Activated effector memory CD4-positive, alpha-beta T cell treated with anti-CD3 and anti-CD28 coated beads, Interleukin-2, amount 50 U/mL, for 16 hours (primary cell): ENCODE measurements at regions not wholly inside any gene's neighbourhood (a gene's known extent, or its start where the extent isn't known, plus 50 kb on each side); places are given as distances from the start of the nearest gene placed in this dataset.
"Not testable (repeated sequence)": the region's sequence is repeated elsewhere in the genome, so short reads cannot be mapped to it uniquely, and the experiment has no call there.

Source experiments
- DNase-seq: peaks from one replicate; pipeline ENCODE4 v3.0.0-alpha.2; 2020

DNA sequence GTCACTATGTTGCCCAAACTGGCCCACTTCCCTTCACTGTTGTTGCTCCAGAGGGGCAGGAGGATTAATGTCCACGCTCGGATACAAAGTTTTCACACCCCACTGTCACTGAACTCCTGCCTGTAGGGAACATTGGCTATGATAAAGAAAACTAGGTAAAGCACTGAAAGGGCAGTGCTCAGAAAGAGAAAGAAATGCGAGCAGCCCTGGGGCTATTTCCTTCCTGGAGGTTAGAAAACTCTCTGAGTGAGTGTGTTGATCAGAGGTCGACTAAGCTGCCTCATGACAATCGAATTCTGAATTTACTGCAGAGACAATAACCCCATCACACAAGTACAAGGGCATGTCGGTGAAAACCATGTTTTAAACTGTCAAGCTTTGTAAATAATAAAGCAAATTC, 227.2 kb upstream of the PITRM1 start:
- DNase-seq = no peak

GRCh38 chr10:3398825-3399646, 226.5 kb upstream of the PITRM1 start:
- no peak for DNase-seq

- DNase-seq = no peak
These were observed 225.3 kb upstream of the PITRM1 start for GRCh38 chr10:3397846-3398245.

- DNase-seq = no peak
These were observed 224.6 kb upstream of the PITRM1 start for GRCh38 chr10:3397231-3397630.

- no peak for DNase-seq
These were observed 223.5 kb upstream of the PITRM1 start for GRCh38 chr10:3396116-3396515.

- DNase-seq = no peak
These were observed 222.9 kb upstream of the PITRM1 start for GRCh38 chr10:3395458-3395861.

DNA sequence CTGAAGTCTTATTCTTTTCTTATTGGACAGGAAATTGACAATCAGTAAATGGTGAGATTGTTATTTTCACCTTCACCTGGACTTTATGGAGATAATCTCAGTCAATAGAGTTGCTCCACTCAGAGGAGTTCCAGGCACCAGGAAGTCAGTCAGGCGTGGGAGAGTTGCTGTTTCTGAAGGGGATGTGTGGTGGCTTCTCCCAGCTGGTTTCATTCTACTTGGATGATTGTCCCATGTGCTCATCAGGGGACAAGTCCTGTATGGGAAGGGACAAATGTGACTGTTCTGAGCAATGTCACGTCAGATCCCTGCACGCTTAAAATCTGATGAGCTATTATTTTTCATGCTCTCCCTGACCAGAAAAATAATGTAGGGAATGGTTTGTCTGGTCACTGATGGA, 222.5 kb upstream of the PITRM1 start:
- DNase-seq = no peak

GRCh38 chr10:3393958-3394357, 221.4 kb upstream of the PITRM1 start:
- DNase-seq = no peak

DNA sequence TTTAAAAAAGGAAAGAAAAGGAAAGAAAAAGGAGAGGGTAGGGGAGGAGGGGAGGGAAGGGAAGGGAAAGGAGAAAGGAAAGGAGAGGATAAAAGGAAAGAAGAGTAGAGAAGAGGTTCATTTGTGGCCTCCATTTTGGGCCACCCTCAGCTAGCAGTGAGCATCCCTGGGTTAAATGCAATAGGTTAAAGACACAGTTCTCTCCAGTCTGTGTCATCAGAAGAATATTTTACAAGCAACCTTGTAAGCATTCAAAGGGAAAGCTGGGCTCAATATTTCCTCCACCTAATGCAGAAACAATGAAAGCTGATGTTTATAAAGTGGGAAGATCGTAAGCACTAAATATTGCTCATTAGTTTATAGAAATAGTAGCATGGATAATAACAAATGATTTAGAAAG, 219.1 kb upstream of the PITRM1 start:
- no peak for DNase-seq

DNA sequence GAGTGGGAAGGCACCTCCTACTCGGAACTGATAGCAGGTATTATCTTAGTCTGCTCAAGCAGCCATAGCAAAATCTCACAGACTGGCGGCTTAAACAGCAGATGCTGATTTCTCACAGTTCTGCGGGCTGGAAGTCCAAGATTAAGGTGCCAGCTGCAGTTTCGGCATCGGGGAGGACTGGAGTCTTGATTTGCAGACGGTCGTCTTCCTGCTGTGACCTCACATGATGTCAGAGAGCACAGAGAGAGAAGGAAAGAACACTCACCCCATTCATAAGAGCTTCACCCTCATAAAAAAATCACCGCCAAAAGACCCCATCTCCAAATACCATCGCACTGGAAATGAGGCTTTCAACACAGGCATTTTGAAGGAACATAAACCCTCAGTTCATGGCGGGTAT, 216.5 kb upstream of the PITRM1 start:
- no peak for DNase-seq

GRCh38 chr10:3385487-3385886, 212.9 kb upstream of the PITRM1 start:
- no peak for DNase-seq

DNA sequence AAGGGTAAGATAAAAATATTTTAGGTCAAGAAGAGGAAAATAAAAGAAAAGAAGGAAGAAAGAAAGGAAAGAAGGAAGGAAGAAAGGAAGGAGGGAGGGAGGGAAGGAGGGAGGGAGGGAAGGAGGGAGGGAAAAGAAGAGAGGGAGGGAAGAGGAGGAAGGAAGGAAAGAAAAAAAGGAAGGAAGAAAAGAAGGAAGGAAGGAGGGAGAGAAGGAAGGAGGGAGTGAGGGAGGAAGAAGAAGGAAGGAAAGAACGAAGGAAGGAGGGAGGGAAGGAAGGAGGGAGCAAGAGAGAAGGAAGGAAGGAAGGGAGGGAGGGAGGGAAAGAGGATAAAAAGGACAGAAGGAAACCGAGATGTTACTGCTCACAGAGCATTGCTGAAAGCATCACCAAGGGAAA, 209.5 kb upstream of the PITRM1 start:
- DNase-seq = no peak

DNA sequence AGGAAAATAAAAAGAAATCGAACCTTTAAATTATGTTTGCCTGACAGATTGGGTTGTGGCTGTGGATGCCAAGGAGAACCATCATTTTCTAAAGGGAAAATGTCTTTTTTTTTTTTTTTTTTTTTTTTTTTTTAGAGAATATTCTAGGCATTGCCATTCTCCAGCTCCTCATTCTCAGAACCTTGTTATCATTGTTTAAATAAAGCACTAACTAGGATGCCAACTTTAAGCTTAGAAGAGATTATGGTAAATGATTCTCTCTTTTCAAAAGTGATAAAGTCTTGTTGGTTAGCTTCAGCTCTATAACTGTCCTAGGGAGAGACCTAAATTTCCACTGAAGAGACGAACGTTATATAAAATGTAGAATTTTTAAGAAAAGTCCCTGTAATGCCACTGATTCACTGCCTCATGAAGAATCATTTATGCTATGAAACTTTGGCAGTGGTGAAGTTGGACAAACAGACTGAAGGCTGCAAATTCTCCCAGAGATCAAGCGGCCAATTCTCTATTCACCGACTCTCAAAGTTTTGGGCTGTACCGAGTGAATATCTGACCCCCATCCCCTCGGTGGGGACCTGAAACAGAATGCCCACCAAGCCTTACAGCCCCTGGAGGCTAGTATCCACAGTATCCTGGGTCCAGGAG, 207.9 kb upstream of the PITRM1 start:
- no peak for DNase-seq

DNA sequence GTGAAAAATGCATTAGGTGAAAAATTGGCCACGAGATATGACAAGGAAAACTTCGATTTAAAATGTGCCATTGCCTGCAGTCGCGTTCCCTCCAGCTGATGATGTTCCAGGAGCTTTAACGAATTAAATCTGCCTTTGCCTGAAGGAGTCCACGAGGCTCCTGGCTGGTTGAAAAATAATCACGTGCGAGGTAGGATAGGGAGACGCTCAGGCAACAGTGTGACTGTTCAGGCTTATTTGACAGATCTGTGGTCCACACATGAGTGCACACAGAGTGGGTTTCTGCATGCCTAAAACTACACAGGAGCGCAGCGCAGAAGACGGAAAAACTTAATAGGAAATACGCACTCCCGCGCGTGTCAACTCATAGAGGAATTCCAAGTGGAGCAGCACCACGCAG, 204.0 kb upstream of the PITRM1 start:
- no peak for DNase-seq

DNA sequence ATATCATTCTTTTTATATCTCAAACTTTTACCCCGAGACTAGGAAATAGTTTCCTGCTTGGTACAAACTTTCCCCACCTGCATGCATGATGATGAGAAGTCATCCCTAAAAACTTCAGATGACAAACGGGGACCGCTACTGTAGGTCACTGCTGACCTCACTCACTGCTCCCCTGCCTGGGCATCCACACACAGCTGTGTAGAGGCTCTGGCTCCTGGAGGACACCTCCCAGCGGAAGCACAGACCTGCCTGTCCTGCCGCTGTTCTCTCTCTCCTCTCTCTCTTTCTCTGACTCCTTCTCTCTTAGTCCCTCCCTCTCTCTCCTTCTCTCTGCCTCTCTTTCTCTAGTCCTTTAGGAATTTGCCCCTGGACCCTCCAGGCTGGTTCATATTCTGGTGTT, 202.9 kb upstream of the PITRM1 start:
- no peak for DNase-seq

DNA sequence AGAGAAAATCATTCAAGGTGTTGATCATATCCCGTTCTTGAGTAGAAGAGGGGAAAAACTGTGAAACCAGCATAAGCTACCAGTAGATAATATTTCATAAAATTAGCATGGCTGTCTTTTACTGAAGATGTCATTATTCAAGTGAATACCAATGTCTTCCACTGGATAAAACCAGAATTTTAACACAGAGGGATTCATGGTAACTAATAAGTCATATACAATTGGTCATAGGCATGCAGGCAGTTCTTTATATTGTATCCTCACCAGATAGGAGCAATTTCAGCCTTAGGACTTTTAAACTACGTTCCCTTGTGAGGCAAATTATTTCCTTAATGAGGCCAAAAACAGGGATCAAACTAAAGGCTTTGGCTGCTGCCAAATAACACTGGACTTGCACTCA, 202.3 kb upstream of the PITRM1 start:
- DNase-seq = no peak

GRCh38 chr10:3373374-3374027, 200.9 kb upstream of the PITRM1 start:
- DNase-seq = not testable (repeated sequence)

DNA sequence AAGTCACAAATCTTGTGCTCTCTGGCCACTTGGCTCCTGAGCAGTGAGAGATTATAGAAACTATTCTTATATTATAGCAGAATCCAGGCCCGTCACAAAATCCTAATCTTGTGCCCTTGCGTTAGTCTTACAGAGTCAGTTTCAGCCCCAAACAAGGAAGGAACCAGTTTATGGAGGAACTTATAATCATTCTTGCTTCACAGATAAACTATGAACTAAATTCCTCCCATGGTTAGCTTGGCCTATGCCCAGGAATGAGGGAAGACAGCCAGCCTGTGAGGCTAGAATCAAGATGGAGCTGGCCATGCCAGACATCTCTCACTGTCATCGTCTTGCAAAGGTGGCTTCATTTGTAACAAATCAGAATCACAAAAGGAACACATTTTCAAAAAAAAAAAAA, 199.7 kb upstream of the PITRM1 start:
- no peak for DNase-seq

- not testable (repeated sequence) for DNase-seq
These were observed 199.0 kb upstream of the PITRM1 start for GRCh38 chr10:3371624-3372023.

DNA sequence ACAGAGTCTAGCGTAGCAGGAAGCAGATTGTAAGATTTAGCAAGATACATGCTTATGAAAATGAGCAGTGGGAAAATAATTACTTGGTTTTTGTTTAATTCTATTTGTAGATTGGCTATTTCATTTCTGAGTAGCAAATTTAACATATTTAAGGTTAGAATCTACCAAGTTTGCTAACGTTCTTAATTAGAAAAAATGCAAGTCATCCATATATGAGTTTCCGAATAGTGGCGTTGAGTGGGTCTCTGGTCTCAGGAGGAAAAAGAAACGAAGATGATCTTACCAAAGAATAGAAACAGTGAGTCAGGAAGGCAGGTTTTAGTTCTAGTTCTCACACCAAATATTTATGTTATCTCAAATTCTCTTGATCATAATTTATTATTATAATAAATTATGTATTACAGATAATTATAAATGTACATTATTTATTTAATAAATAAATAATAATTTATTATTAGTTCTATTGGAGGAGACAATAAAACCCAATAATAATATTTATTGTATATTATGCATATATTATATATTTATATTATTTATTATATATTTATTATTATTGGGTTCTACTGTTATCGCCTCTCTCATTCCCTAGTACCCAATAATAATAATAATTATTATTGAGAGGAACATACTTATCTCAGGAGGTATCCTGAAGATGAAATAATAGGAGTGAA, 194.3 kb upstream of the PITRM1 start:
- DNase-seq = no peak

GRCh38 chr10:3366043-3366442, 193.5 kb upstream of the PITRM1 start:
- DNase-seq = no peak

DNA sequence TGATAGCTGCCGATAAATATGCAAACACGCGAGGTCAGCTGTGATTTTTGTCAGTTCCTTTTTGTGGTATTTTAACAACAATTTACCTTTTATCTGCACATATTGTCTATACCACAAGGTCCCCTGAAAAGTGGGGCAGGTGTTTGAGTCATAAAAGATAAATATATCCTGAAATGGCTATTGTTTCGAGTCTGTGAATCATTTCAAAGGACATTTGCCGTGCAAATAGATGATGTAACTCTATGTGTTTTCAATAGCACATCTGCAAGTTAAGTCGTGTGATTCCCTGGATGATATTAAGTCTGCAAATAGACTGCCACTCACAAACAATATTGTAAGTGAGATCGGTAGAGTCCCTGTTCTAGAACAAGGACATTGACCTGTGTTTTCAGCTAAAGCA, 193.0 kb upstream of the PITRM1 start:
- DNase-seq = no peak

DNA sequence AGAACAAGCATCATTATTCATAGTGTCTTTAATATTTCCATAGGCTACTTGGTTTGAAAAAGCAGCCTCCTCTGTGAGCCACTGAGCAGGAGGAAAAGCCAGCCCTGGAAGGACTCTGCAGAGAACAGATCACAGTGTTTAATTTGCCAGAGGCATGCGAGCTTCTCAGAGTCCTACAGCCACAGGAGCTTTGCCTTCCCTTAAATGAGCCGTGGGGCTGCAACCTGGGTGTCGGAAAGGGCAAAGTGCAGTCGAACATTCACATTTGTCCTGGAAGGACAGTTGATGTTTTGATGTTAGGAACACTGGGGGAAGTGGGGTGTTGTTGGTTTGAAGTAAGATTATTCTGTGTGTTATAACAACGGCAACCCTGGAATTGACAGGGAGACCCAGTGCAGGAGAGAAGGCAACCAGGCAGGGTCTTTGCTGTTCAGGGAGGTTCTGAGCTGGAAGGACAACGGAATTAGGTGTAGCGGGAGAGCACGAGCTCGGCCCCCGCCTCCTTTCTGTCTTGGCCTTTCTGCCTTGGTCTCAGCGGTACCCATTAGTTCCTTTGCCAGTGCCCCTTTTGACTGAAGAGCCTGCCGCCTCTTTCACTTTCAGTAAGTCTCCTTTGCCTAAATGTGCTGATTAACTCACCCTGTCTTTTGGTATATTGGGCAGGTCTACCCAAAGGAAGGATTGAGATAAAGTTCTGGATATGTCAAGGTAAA, 192.3 kb upstream of the PITRM1 start:
- no peak for DNase-seq
